ENCODE measurements at regions not wholly inside any gene's neighbourhood (a gene's known extent, or its start where the extent isn't known, plus 50 kb on each side); places are given as distances from the start of the nearest gene placed in this dataset.

- no peak for DNase-seq
- Mint-ChIP-seq H3K27ac (no peak overlapping the region), H3K9me3 (no peaks in the 10 kb centered on the region), H3K27me3 (ENCODE audit: low read depth in 3 of 3) (peaks cover 0 to 3% (median 0%) of the 10 kb centered on the region in 3 donors), H3K36me3 (no peaks in the 10 kb centered on the region), H3K4me1 (no peaks in the 10 kb centered on the region), H3K4me3 (no peak overlapping the region)
- no peaks in the 10 kb centered on the region for H3K79me2 ChIP-seq (ENCODE audit: insufficient read depth, low read length)
- no peaks in the 10 kb centered on the region for H3K36me3 ChIP-seq (replicated peaks in 1 of 2; ENCODE audit: control insufficient read depth in 1 of 2, insufficient read depth in 2 of 2, low read length in 2 of 2)
- no peaks in the 10 kb centered on the region for H3K4me1 ChIP-seq (ENCODE audit: control insufficient read depth in 1 of 2, insufficient read depth in 2 of 2, low read length in 2 of 2)
- no peak overlapping the region for H3K4me2 ChIP-seq (replicated peaks; ENCODE audit: extremely low read depth, low read length, poor library complexity, severe bottlenecking)
- H3K9me3 ChIP-seq (replicated peaks in 1 of 2; ENCODE audit: control insufficient read depth in 1 of 2, insufficient read depth in 1 of 2, low read length in 2 of 2): no peaks in the 10 kb centered on the region
- H2AFZ ChIP-seq (ENCODE audit: insufficient read depth, low read depth, low read length, poor library complexity, severe bottlenecking): no peak overlapping the region
- intact Hi-C loops (cut with micrococcal nuclease): no loop called here
- H3K27me3 ChIP-seq (ENCODE audit: control insufficient read depth in 2 of 2, insufficient read depth in 2 of 2, low read length in 2 of 2): no peaks in the 10 kb centered on the region
- H3K4me3 ChIP-seq (replicated peaks in 1 of 3; ENCODE audit: low read depth in 2 of 3, low read length in 3 of 3): no peak overlapping the region
- no CpG with 5 or more reads among the region's 2 CpGs for WGBS (ENCODE audit: insufficient coverage)
- no peak overlapping the region for H3K9ac ChIP-seq (ENCODE audit: insufficient read depth, low read length, poor library complexity, severe bottlenecking)
- H4K20me1 ChIP-seq (ENCODE audit: insufficient read depth, low read length): no peaks in the 10 kb centered on the region
- no peak overlapping the region for H3K27ac ChIP-seq (ENCODE audit: low read depth in 1 of 2, low read length in 2 of 2)
- TF ChIP-seq, protein P1, sequence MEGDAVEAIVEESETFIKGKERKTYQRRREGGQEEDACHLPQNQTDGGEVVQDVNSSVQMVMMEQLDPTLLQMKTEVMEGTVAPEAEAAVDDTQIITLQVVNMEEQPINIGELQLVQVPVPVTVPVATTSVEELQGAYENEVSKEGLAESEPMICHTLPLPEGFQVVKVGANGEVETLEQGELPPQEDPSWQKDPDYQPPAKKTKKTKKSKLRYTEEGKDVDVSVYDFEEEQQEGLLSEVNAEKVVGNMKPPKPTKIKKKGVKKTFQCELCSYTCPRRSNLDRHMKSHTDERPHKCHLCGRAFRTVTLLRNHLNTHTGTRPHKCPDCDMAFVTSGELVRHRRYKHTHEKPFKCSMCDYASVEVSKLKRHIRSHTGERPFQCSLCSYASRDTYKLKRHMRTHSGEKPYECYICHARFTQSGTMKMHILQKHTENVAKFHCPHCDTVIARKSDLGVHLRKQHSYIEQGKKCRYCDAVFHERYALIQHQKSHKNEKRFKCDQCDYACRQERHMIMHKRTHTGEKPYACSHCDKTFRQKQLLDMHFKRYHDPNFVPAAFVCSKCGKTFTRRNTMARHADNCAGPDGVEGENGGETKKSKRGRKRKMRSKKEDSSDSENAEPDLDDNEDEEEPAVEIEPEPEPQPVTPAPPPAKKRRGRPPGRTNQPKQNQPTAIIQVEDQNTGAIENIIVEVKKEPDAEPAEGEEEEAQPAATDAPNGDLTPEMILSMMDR (IDR thresholded peaks at IDR 0.05): no peak
These were observed 123.9 kb upstream of the TECRL start for GRCh38 chr4:64533159-64533558.

DNA sequence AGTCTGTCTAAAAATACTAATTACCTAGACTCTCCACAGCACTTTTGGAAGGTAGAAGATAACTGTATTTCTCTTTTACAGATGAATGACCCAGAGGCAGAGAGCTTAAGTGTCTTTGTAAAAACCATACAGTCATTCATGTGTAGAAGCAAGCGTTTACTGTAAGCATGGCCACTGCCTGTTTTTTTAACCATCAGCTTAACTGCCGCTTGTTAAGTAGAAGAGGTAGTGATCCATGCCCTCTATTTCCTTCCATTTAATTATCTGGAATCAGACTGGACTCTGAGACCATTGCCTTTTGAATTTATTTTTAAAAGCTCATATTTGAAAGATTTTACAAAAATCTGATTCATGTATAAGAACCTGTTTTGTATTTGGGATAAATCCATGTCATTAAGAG, 111.2 kb upstream of the TECRL start:
- Mint-ChIP-seq H3K27ac (no peak overlapping the region), H3K9me3 (peaks cover 0 to 3% (median 0%) of the 10 kb centered on the region in 7 donors), H3K4me1 (no peaks in the 10 kb centered on the region), H3K27me3 (ENCODE audit: low read depth in 3 of 3) (no peaks in the 10 kb centered on the region), H3K4me3 (no peak overlapping the region), H3K36me3 (no peaks in the 10 kb centered on the region)
- Histone ChIP-seq H3K9ac (ENCODE audit: insufficient read depth, low read length, poor library complexity, severe bottlenecking) (no peak overlapping the region), H3K36me3 (replicated peaks in 1 of 2; ENCODE audit: control insufficient read depth in 1 of 2, insufficient read depth in 2 of 2, low read length in 2 of 2) (no peaks in the 10 kb centered on the region), H3K79me2 (ENCODE audit: insufficient read depth, low read length) (no peaks in the 10 kb centered on the region), H2AFZ (ENCODE audit: insufficient read depth, low read depth, low read length, poor library complexity, severe bottlenecking) (no peak overlapping the region), H4K20me1 (ENCODE audit: insufficient read depth, low read length) (no peaks in the 10 kb centered on the region), H3K4me1 (ENCODE audit: control insufficient read depth in 1 of 2, insufficient read depth in 2 of 2, low read length in 2 of 2) (no peaks in the 10 kb centered on the region), H3K27me3 (ENCODE audit: control insufficient read depth in 2 of 2, insufficient read depth in 2 of 2, low read length in 2 of 2) (no peaks in the 10 kb centered on the region), H3K9me3 (replicated peaks in 1 of 2; ENCODE audit: control insufficient read depth in 1 of 2, insufficient read depth in 1 of 2, low read length in 2 of 2) (no peaks in the 10 kb centered on the region), H3K4me2 (replicated peaks; ENCODE audit: extremely low read depth, low read length, poor library complexity, severe bottlenecking) (no peak overlapping the region), H3K4me3 (replicated peaks in 1 of 3; ENCODE audit: low read depth in 2 of 3, low read length in 3 of 3) (no peak overlapping the region), H3K27ac (ENCODE audit: low read depth in 1 of 2, low read length in 2 of 2) (no peak overlapping the region)
- TF ChIP-seq, protein P1 (IDR thresholded peaks at IDR 0.05): no peak
- WGBS (ENCODE audit: insufficient coverage): no CpG with 5 or more reads among the region's 2 CpGs
- no peak for DNase-seq
- intact Hi-C loops (cut with micrococcal nuclease): no loop called here

Measured in CD14-positive monocyte (primary cell).